Stimulated activated CD8-positive, alpha-beta memory T cell treated with anti-CD3 and anti-CD28 coated beads, Interleukin-7, amount 100 ng/mL, for 24 hours (primary cell): ENCODE measurements at regions not wholly inside any gene's neighbourhood (a gene's known extent, or its start where the extent isn't known, plus 50 kb on each side); places are given as distances from the start of the nearest gene placed in this dataset.
"Not testable (repeated sequence)": the region's sequence is repeated elsewhere in the genome, so short reads cannot be mapped to it uniquely, and the experiment has no call there.

Experiments used
- DNase-seq: peaks from one replicate; pipeline ENCODE4 v3.0.0-alpha.2; 2020; ENCODE audit warnings: low read depth

DNA sequence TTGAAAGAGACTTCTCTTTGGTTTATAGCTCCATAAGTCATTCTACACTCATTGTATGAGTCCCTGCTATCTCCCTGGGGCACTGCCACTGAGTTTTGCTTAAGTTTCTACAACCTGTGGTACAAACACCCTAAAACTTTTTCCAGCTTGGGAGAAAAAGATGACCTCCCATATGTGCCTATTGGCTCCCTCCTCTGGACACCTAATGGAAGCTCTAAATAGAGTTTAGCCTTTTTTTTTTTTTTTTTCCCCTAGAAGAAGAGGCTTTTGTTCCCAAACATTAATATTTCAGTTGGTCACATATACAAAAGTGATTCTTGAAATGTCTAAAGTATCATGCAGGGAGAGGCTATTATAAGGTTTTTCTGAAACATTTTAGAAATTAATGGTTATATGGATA is 547.2 kb upstream of the TMEFF2 start:
- DNase-seq = no peak

DNA sequence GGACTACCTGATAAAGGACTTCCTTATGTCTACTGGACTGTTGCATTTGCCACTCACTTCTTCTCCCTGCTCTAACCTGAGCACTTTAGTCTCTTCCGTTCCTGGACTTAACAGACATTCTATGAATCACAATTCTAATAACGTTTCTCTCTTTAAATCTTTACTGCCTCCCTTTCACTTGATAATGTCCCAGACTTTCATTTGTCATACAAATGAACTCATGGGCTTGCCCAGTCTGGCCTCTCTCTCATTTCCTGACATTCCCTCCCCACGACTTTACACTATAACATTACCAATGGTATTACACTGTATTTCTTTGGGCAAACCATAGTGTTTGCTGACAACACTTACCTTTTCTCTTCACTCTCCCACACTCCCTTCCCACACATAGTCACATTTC is 540.7 kb upstream of the TMEFF2 start:
- DNase-seq = no peak

DNA sequence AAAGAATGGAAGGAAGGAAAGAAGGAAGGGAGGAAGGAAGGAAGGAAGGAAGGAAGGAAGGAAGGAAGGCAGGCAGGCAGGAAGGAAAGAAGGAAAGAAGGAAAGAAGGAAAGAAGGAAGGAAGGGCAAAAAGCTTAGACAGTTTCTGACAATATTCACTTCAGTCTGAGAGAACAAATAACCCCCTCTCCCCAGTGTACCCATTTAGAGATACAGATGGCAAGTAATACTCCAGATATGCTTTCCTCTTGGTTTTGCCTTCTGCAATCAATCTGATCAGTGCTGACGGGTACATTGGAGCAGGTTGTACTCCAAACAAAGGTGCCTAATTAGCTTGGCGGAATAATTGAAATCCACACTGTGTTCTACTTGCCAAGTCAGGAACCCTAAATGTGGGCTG is 534.6 kb upstream of the TMEFF2 start:
- DNase-seq = no peak

DNA sequence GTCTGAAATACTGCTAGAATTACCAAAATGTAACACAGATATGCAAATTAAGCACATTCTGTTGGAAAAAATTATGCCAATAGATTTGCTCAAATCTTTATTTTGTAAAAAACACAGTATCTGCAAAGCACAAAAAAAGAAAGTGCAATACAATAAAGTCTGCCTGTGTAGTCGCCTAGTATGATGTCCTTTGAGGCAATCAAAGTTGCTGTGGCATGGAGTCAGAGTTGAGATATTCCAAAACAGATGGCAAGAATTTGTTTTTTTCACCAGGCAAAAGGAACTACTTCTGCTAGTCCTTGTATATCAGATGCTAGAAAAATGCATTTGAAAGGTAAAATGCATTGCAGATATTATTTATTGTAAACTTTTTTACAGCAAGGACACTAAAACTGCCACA is 531.3 kb upstream of the TMEFF2 start:
- DNase-seq = no peak

DNA sequence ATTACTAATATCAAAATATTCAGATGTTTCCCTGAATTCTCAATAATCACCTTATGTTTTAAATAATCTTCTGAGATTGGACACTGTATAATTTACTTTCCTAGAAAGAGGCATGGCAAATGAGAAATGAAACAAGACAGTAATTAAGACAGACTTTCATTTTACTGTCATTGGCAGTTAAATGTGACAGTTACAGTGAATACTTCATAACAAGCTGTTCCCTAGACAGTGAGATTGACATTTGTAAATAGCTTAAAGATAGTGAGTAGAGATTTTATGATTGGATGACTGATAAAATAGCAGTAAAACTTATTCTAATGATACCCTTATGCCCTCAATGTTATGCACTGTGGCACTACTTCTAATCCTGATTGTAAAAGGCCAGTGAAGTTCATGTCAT is 524.9 kb upstream of the TMEFF2 start:
- DNase-seq = no peak

DNA sequence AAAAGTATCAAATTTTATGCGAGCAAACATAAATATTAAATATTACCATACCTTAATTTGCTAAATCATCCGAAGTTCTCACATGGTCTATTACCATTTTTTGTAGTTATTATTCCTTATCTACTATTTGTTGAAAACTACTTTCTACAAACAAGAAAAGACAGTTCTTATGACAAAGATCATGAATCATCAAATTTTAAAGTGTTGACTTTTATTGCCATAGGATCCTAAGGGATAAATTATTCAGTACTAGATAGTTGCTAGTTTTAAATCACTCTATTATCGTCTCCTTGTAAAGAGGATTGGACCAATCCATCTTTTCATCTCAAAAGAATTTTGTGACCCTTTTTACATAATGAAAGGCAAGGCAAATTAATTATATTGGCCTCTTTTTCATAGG is 523.6 kb upstream of the TMEFF2 start:
- no peak for DNase-seq

DNA sequence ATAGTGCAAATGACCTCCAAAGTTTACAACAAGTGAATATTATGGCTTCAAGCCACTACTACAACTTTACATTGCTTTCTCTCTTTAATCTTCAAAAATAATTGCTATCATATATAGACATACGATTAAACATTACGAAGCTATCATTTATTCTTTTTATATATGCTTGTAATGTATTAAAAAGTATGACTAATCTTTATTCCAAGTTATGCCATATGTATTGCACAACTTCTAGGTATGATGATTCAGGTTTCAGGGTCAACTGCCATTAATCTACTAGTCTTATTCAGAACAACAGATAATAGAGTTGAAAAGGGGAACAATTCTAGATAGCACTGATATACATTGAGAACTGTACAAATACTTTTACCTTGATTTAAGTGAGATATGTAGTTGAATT is 506.2 kb upstream of the TMEFF2 start:
- DNase-seq = no peak

DNA sequence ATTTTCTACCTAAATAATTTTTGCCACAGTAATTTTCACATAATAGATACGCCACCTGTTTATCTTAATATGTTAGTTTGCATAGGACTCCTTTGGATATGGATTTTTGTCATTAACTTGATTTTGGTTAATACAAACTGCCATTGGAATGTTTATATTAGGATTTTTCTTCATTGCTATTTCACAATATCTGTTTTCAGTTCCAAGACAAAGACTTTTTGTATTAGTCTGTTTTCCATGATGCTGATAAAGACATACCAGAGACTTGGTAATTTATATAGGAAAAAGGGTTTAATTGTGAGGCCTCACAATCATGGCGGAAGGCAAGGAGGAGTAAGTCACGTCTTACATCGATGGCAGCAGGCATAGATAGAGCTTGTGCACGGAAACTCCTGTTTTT is 503.1 kb upstream of the TMEFF2 start:
- DNase-seq = no peak

DNA sequence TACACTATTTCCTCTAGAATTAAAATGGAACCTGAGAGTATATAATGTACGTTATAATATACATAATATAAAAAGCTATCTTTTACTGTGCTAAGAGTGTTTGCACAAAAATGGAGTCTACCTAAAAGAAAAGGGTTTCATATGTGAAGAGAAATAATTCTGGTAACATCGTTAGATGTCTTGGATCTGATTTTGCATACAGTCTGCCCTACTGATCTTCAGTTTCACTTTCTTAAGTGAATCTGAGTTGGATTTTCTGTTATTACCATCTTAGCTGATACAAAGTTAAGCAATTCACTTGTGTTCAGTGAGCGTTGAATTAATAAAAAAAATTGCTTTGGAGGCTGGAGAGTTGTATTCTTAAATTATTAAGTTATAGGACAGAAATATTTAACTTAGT is 502.1 kb upstream of the TMEFF2 start:
- DNase-seq = no peak

DNA sequence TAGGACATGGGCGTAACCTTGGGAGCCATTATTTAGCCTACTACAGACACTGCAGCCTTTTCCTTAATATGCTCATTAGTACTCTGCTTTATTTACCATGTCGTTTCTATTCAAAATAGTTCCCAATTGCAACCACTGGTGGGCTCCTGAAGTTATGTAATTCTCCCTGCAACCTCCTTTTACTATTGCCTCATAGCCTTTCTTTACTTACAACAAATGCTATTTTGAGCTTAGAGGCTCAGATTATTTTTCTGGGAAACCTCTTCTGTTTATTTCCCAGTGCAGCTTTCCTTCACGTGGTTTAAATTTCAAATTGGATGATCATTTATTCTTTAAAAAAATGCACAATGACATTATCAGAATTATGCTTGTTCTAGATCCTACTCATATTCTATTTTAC is 492.3 kb upstream of the TMEFF2 start:
- no peak for DNase-seq

DNA sequence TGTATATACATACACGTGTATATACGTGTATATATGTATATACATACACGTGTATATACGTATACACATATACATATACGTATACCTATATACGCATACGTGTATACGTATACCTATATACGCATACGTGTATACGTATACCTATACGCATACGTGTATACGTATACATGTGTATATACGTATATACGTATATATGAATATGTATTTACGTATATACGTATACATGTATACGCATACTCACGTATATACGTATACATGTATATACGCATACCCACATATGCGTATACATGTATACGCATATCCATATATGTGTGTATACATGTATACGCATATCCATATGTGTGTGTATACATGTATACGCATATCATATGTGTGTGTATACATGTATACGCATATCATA is 487.8 kb upstream of the TMEFF2 start:
- not testable (repeated sequence) for DNase-seq

DNA sequence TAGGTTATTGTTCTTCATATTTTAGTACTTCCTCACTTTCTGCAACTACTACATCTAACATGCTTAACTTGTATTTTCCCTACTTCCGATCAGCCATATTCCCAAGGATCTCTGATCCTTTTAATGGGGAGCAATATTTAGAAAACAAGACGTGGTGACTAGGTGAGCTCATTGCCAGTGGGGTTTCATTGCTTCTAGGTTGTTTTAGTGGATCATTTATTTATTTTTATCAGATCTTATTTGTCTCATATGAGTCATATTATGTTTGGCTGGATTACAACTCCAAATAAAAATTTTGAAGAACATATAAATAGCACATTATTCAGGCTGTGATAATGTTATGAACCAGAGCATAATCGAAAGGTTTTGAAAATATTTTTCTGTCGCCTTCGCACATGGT is 480.9 kb upstream of the TMEFF2 start:
- DNase-seq = no peak

DNA sequence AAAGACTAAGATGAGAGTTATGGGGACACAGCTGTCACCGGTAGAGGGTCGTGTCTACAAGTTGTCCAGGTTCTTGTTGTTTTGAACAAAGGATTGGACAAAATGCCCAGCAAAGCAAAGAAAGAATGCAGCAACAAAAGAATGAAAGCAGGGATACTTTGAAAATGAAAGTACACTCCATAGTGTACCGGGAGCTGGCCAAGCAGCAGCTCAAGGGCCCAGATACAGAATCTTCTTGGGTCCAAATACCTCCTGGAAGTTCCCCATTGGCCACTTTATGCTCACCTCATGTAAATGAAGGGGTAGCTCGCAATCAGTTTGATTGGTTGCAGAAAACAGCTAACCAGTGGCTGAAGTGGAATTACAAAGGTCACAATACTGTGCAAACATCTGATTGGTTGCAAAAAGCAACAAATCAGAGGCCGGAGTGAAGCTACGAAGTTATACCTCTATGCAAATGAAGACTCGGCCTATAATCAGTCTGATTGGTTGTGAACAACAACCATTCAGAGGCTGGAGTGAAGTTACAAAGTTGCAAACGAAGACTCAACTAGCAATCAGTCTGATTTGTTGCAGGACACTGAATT is 474.9 kb upstream of the TMEFF2 start:
- no peak for DNase-seq

DNA sequence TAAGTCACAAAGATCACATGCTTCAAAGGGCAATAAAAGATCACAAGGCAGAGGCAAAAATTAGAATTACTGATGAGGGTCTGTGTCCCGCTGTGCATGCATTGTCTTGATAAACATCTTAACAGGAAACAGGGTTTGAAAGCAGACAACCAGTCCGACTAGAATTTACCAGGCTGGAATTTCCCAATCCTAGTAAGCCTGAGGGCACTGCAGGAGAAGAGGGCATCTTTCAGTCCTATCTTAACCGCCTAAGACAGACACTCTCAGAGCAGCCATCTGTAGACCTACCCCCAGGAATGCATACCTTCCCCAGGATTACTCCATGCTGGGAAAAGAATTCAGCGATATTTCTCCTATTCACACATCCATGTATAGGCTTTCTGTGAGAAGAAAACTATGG is 465.8 kb upstream of the TMEFF2 start:
- not testable (repeated sequence) for DNase-seq

DNA sequence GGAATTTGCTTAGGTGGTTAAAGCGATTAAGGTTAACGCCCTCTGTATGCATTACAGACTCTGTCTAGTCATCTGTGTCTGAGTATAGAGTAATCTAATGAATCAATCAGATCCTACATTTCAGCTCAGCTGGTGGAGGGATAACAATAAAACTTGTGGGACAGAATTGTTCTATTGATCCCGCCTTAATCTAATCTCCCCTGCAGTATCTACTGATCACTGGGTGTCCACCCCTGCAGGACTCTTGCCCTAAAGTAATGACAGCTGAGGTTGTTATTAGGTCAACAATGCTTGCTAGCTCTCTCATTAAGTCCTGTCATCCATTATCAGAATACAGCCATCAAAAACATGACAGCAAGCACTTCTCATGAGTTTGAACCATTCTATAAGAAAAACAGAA is 462.6 kb upstream of the TMEFF2 start:
- no peak for DNase-seq

DNA sequence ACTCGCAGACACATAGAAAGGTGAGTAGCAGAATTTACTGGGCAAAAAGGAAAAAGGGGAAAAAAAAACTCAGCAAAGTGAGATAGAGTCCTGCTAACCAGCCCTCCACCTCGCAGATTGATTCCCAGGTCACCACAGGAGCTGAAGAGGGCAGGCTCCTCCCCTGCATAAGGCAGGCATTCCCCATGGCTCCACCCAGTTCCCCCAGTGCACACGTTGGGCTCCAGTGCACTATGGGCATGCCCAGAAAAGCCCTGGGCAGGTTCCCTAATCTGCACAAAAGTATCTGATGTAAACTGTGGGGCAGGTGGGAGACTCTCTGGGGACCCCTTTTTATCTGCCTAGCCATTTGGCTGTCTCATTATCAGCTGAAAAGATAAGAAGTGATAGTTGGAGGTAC is 461.2 kb upstream of the TMEFF2 start:
- no peak for DNase-seq

DNA sequence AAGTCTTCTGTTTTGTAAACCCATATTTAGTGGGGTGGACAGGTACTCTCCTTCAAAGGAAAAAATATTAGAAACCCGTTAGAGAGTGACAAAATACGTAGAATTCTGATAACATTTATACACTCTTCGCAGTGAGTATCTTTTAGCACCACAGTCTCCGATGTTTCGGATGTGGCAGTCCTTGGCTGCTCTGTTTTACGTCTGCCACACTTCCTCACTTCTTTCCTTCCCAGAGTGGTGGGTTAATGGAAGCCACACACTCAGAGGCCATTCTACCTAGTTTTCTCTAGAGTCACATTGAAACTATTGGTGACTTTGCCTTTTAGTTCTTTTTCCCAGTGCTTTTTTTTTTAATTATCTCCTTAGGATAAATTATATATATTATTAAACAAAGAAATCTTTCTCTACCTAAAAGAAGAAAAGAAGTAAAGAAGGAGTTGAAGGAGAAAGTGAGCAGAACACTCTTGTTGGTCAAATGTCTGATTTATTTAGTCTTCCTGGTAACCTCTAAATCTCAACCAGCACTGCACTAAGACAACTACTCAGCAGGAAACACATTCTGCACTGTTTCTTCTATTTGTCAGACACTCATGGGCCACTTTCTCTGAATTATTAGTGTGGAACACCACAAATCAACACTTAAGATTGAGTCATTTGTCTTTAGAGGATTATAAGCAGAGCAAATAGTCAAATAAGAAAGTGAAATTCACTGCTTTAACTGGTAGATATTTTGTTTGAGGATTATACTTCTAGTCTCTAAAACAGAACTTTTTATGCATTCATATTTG is 451.3 kb upstream of the TMEFF2 start:
- DNase-seq = no peak

DNA sequence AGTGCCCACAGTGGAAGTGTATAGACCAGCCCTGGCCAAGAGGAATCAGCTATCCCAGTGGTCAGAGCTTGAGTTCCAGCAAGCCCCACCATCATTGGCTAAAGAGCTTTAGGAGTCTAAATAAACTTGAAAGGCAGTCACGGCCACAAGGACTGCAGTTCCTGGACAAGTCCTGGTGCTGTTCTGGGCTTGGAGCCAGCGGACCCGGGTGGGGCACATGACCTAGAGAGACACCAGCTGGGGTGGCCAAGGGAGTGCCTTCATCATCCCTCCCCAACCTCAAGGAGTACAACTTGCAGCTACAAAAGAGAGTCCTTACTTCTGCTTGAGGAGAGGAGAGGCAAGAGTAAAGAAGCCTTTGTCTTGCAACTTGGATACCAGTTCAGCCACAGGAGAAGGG is 439.8 kb upstream of the TMEFF2 start:
- DNase-seq = no peak

DNA sequence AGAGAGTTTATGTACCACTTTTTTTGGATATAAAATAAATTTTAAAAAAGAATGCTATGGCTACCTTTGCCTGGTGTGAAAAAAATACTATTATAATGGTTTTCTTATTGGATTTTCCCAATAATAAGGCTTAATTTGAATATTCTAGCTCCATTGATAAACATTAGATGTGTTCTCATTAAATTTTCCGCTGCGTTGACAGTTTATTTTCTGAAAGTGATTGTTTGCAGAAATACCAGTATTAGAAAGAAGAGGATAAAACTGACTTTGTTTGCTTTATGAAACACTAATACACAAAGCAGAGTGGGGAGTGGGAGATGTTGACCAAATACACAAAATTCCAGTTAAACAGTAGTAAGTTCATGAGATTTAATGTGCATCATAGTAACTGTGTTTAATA is 433.3 kb upstream of the TMEFF2 start:
- no peak for DNase-seq

DNA sequence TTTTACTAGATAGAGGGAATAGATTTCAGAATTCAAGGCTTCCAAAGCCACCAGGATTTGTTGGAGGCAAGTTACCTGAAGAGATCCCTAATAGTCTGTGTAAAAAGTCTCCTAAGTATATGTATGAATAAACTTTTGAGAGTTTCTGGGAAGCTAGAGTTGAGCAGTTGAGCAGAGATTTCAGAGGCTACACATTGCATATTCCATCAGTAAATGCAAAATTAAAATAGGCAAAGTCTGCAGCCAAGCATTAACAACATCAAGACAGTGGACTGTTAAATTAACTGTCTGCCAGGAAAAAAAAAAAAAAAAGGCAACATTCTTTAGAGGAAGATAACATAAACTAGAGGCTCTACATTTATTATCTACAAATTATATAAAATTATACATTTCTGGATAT is 420.4 kb upstream of the TMEFF2 start:
- DNase-seq = no peak

DNA sequence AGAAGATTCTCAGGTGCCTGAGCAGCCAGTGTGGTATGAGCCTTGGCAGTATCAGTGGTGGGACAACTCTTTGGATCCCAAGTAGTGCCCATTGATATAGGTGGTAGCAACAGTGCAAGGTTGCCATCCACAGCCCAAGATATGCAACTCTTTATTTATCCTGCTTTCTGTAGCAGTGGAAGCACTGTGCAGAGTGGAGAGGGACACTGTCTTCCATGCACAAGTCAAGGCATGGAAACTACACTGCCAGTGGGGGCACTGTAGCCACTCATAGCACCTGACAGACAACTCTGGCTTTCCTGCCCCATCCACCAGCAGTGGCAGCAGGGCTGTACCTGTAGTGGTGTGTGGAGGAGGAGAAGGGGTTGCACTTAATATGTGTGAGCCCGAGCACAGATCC is 409.6 kb upstream of the TMEFF2 start:
- DNase-seq = no peak

DNA sequence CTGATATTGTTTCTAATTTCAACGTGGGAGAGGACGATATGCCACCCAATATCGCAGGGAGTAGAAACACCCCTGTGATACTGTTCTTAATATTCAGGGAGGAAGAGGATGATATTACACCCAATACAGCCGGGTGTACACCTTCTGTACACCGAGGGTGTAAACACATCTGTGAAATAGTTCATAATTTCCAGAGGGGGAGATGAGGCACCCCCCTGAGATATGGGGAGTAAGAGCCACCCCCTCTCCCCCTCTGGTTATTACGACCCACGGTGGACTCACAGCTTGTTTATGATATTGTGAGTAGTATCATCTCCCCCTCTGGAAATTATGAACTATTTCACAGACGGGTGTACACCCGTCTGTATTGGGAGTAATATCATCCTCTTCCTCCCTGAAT is 403.9 kb upstream of the TMEFF2 start:
- DNase-seq = not testable (repeated sequence)

DNA sequence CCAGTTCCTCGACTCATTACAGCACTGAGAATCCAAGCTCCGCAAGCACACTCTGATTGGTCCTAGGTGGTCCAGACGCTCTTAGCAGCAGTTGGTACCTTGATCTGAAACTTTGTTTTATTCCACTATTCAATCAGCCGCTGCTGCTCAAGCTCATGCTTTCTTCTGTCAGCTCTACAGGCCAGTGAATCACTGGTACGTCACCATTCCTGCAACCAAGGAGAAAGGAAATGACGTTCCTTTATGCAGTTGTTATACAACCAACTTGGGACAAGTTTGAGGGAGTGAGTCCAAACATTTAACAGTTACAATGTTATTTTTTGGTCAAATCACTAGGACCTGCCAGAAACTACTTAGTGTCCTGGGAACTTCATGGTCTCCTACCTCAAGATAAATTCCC is 398.8 kb upstream of the TMEFF2 start:
- DNase-seq = no peak

DNA sequence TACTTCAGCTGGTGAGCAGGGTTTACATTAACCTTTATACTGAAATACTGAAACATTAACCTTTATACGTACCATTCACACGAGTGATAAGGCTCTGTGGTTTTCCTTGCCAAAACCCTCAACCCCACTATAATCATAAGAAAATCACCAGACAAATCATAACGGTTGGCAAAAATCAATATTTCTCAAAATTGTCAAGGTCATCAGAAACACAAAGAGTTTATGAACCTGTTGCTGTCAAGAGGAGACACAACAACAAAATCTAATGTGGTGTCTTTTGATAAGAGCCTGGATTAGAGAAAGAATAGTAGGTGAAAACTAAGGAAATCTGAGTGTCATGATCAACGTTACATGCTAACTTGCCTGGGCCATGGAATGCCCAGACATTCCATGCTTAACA is 396.9 kb upstream of the TMEFF2 start:
- DNase-seq = no peak
